NOMO-1 treated with DMSO at 0.1 percent for 48 hours (cell line): ENCODE measurements at regions not wholly inside any gene's neighbourhood (a gene's known extent, or its start where the extent isn't known, plus 50 kb on each side); places are given as distances from the start of the nearest gene placed in this dataset.
"Not testable (repeated sequence)": the region's sequence is repeated elsewhere in the genome, so short reads cannot be mapped to it uniquely, and the experiment has no call there.

Experiments used
- DNase-seq: peaks from one replicate; lab custom pipeline; 2025; ENCODE audit not compliant: unreplicated experiment; lab: John Stamatoyannopoulos, UW

DNA sequence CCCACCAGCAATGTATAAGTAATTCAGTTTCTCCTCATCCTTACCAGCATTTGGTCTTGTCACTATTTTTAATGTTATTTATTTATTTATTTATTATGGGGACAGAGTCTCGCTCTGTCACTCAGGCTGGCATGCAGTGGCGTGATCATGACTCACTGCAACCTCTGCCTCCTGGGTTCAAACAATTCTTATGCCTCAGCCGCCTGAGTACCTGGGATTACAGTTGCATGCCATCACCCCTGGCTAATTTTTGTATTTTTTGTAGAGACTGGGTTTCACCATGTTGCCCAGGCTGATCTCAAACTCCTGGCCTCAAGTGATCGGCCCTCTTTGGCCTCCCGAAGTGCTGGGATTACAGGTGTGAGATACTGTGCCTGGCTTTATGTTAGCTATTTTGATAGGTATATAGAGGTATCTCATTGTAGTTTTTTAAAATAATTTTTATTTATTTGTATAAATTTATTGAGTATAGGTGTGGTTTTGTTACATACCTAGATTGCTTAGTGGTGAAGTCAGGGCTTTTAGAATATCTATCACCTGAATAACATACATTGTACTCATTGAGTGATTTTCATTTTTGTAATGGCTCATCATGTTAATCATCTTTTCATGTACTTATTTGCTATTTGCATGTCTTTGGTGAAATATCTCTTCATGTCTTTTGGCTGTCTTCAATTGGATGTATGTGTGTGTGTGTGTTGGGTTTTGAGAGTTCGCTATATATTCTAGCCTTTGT is 53.3 kb downstream of the TANC2 start:
- DNase-seq: no peak

DNA sequence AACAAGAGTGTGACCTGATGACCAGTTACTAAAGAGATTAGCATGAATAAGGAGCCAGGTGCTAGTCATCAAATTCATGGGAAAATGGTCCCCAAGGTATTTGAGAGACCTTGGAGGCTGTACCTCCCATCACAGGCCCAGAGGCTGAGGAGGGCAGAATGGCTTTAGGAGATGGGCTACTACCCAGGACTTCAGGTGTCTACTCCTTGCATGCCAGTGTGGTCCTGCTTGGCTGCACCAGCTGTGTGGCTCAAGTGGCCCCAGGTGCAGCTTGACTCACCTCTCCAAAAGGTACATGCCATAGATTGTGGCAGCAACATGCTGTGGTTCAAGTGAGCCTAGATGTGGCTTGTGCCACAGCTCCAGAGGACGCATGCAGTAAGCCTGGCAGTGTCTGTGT is 56.5 kb downstream of the TANC2 start:
- DNase-seq: no peak

DNA sequence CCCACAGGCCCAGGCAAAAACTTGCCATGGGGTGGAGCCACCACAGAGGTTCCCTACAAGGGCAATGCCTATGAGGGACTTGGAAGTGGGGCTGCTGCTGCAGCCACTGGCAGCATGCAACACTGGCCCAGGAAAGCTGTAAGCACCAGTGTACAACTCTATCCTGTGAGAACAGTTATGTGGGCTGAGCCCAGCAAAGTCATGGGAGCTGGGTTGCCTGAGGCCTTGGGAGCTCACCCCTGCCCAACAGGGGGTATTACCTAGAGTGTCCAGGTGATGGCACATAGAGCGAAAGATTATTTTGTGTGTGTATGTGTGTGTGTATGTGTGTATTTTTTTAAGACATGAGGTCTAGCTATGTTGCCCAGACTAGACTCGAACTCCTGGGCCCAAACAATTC is 57.0 kb downstream of the TANC2 start:
- DNase-seq: no peak

DNA sequence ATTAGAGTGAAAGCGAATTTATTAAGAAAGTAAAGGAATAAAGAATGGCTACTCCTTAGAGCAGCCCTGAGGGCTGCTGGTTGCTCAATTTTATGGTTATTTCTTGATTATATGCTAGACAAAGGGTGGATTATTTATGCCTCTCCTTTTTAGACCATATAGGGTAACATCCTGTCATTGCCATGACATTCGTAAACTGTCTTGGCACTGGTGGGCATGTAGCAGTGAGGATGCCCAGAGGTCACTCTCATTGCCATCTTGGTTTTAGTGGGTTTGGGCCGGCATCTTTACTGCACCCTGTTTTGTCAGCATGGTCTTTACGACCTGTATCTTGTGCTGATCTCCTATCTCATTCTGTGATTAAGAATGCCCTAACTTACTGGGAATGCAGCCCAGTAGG is 58.2 kb downstream of the TANC2 start:
- no peak for DNase-seq

DNA sequence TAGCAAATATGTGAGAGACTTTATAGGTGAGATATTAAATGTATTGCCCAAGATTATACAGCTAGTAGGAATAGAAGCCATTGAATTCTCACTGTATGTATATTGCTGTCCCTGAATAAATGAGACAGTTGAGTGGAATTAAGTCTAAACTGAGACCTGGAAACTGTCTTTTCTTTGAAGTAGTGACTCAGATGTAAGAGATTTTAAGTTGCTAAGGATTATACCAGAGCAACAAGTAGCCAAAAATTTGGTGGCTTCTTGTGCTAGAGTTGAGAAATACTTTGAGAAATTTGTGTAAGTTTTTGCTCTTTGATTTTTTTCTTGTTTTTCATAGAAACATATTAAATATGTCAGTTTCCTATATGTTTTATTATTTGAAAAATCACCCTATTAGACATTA is 58.7 kb downstream of the TANC2 start:
- DNase-seq: no peak

DNA sequence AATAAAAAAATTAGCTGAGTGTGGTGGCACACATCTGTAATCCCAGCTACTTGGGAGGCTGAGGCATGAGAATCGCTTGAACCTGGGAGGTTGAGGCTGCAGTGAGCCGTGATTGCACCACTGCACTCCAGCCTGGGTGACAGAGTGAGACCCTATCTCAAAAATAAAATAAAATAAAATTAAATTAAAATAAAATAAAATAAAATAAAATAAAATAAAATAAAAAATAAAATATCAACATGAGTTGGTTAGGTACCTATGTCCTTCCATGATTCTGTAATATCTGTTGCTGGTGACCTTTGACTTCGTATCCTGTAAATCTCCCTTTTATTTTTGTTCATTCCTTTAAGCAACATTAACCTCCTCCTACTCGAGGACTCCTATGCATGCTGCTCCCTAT is 59.6 kb downstream of the TANC2 start:
- DNase-seq: not testable (repeated sequence)

DNA sequence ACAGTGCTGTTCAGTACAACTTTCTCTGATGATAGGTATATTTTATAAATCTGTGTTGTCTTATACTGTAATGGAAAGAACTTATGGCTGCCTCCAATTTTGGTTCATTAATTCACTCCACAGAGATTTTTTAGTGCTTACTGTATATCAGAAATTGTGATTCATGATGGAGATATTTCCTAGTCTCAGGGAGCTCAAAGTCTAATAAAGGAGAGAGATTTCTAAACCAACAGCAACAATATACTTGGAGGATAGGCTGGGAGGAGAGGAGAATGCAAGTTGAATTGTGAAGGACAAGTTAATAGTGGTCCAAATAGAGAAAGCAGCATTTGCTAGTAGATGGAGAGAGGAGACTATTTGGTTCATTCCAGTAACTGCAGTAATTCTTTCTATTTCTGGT is 63.5 kb downstream of the TANC2 start:
- no peak for DNase-seq

DNA sequence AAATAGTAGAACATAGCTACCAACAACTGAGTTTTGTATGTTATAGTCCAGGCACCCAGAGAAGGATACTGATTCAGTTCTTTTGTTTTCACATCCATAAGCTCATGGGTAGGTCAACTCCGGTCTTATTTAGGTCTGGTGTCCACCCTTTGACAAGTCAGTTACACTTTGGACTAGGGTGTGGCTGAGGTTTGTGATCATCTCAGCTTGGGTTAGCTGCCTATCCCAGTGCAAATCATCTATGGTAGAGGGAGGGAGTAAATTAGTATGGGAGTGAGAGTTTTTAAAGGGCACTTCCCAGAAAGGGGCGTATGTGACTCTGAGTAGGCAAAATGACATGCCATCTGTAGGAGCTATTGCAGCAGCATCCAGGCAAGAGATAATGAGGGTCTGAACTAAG is 66.1 kb downstream of the TANC2 start:
- DNase-seq: no peak

DNA sequence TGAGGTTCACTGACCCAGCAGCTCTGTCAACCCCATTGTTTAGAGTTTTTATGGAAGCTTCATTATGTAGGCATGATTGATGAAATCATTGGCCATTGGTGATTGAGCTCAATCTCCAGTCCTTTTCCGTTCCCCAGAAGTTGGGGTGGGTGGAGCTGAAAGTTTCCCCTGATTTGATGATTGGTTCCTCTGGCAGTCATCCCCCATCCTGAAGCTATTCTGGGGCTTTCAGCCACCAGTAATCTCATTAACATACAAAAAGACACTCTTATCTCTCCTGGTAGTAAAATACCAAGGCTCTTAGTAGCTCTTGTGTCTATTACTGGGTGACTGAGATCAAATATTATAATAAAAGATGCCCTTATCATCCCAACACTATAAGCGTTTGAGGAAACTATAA is 67.1 kb downstream of the TANC2 start:
- no peak for DNase-seq

DNA sequence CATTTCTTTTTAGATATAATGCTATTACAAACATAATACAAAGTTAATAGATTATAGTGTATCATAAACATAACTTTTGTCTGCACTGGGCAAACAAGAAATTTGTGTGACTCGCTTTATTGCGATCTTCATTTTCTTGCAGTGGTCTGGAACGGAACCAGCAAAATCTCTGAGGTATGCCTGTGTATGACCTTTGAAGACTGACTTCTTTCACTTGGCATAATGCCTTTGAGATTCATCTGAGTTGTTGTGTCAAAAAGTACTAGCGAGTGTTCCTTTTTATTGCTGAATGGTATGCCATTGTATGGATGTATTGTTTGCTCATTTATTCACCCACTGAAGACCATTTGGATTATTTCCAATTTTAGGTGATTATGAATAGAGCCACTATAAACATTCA is 69.2 kb downstream of the TANC2 start:
- DNase-seq: no peak

DNA sequence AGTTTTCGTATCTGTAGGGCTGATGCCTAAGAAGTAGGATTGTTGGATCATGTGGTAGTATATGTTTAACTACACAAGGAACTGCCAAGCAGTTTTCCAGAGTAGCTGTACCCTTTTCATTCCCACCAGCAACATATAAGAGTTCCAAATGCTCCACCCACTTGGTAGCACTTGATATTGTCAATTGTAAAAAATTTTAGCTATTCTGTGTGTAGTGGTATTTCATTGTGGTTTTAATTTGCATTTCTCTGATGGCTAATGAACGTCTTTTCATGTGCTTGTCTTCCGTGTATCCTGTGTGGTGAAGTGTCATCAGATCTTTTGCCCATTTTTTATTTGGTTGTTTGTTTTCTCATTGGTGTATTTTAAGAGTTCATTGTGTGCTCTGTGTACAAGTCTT is 69.7 kb downstream of the TANC2 start:
- no peak for DNase-seq

DNA sequence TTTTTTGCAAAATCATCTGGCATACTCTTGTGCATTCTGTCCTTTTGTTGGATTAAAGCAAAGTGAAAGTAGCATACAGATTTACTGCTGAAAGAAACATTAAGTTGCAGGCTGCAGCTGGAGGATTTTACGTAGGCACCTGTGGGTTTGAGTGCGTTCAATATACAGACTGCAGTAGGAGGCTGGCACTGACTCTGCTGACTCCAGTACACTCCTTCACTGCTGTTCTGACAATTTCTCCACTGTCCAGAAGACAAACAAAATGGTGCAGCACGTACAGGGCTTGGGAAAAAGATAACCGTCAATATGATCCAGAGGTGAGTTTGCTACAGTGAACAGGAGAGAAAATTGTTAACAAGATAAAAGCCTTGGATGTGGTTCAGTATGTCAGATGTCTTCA is 73.3 kb downstream of the TANC2 start:
- DNase-seq: no peak

DNA sequence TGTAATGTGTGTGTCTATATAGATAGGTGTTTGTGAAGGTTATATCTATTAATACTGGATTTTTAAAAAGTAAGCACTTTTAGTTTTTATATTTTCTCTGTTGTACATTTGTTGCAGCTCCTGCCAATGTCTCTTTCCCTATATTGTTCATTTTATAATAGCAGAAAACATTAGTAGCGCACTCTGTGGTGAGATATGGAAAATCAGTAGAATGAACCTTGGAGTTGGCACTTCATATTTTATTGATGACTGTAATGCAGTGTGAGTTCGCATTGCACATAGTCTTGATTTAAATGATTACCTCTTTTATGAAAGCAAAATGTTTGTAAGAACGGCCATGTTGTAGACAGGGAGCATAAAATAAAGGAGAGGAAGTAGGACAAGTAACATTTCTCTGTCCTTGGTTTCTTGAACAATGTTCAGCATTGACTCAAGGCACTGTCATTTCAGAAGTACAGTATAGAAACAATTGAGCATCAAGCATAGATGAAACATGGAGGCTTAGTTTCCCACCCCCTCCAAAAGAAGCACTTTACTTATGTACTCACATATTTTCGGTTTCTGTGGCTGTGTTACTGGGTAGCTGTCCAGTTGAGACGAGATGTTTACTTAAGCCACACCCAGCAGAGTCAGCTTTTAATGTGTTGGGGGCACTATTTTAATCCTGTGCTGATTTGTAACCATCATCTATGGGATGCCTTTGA is 74.0 kb downstream of the TANC2 start:
- DNase-seq: no peak

DNA sequence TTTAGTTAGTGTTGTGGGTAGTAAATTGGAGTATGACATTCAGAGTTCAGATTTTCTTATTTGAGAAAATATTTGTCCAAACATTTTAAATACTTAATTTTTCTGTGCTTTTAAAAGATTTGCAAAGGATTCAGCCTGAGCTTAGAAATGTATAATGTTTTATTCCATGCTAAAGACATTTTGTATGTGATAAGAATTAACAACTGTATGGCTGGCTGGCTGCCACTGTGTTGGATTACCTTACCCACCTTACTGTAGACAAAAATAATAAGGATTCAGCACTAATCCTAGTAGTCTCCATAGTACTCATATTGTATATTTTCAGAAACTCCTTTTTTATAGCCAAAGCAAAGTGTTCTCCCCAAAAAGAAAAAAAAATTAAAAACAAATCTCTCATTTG is 74.8 kb downstream of the TANC2 start:
- no peak for DNase-seq

DNA sequence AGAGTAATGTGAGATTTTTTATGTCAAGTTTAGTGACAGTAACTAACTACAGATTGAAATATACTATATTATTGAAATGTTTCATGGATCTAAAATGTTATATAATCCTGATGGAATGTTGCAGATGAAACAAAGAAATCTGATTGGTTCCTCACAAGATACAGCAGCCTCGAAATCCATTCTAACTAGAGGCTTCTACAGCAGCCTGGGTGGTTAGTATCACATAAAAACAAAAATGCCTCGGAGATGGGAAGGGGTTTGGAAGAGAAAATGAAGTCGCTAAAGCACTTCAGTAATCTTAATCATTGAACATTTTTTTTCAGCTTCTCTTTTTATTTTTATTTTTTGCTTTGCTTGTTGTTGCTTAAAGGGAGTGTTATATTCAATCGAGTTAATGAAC is 75.2 kb downstream of the TANC2 start:
- no peak for DNase-seq

DNA sequence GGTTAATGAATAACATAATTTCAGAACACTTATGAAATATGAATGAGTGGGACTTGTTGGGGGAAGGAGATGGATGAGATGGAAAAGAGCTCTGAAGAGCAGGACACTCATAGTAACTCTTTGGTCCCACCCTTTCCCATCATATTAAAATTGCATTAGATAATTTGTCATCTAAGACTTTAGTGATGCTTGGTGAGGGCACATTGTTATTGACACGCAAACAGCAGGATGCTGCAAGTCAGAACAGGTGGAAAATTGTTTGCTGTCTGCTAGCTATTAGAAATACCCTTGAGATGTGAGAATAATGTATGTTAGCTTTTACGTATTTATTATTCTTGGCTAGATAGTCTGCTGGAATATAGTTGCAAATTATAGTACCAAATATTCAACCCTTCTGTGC is 75.7 kb downstream of the TANC2 start:
- DNase-seq: no peak

DNA sequence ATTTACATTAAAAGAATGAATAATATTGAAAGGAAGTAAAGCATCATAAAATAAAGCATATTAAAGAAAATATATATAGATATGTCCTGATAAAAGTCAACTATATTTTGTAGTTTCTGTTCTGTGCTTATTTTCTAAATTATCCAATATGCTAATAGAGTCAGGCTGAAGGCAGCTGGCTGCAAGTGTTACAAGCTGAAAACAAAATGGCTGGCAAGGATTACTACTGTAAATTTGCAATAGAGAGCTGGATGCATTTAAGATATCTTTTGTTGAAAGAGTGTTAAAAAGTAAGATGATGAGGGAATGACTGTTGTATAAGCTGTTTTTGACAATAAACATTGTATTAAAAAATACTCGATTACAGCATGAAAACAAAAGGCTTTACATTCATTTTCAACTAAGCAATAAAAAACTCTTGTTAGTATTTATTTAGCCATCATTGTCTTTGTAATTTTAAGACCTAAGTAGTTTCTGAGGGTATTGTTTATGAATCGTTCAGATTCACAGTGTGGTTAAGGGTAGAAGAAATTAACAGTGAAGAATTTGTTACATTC is 76.3 kb downstream of the TANC2 start:
- DNase-seq: no peak

DNA sequence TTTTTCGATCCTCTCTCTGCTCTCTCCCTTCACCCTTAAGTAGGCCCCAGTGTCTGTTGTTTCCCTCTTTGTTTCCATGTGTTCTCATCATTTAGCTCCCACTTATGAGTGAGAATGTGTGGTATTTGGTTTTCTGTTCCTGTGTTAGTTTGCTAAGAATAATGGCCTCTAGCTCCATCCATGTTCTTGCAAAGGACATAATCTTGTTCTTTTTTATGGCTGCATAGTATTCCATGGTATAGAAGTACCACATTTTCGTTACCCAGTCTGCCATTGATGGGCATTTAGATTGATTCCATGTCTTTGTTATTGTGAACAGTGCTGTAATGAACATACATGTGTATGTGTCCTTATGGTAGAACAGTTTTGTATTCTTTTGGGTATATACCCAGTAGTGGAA is 91.5 kb downstream of the TANC2 start:
- DNase-seq: not testable (repeated sequence)

DNA sequence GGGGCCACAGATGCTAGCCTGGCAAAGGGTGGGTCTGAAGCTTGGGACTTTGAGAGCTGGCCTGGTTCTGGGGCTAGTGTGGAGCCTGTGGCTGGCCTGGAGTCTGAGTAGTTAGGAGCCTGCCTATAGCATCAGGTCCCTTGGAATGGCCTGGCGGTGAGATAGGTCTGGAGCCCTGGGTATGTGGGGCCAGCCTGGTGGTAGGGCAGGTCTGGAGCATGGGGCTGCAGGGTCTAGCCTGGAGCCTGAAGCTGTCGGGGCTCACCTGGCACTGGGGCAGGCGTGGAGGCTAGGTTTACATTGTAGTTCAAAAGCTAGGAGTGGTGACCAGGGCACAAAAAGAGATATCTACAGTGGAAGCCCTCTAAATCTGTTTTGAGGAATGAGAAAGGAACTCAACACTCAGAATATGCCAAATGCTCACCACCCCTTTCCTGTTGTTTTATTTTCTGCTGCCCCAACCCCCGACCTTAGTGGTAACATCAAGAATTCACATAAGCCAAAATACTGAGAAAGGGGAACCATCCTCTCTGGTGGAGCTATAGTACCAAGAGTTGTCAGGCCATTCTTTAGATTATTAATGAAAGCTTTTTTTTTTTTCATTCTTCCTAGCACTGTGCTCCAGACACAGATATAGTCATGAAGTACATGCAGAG is 100.3 kb downstream of the TANC2 start:
- DNase-seq: peak; percentile 8

DNA sequence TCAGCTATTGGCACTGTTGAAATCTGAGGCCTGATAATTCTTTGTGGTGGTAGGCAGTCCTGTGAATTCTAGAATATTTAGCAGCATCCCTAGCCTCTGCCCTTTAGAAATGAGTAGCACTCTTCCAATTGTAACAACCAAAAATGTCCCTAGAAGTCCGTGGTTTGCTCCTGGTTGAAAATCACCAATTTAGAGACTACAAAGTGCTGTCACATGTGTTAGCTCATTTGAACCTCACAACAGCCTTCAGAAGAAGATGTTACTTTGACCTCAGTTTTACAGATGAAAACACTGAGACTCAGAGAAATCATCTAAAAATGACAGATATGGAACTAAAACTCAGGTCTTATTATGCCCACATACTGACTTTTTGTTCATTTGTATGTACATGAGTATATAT is 103.2 kb downstream of the TANC2 start:
- DNase-seq: no peak

DNA sequence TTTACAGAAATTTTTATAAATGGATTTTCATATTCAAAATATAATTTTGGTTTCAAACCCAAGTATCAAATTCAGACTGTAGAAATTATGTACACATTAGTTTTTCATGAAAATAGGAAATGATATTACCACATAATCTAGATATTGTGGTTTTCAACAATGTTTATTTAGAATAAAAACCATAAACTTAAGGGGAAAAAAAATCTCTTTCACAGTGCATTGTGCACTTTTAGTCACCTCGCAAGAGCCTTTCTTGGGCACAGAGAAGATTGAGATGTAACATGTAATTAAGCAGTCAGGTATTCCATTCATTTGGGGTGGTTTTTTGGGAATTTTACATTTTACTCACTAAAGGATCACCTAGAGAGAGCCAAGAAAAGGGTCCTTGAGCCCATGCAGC is 104.0 kb downstream of the TANC2 start:
- DNase-seq: no peak

DNA sequence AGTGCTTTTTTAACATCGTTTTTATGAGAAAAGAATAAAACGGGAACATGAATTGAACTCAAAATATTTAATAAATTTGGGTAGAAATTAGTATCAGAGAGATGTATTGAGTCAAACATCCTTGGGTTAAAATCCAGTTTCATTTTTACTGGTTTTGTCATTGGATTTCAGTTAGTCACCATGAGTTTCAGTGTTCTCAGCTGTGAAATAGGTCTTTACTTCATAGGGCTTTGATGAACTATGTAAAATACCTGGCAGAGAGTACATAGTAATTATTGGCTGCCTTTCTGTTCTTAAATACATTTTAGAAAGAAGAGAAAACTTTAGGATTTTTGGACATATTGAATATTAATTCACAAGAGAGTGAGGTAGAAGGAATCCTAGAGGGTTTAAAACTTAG is 105.8 kb downstream of the TANC2 start:
- DNase-seq: no peak
